Keratinocyte (primary cell): ENCODE measurements at regions not wholly inside any gene's neighbourhood (a gene's known extent, or its start where the extent isn't known, plus 50 kb on each side); places are given as distances from the start of the nearest gene placed in this dataset.

Experiments used
- CTCF ChIP-seq, 3 experiments: IDR thresholded peaks in 1 of 3; conservative IDR thresholded peaks in 1 of 3; optimal IDR thresholded peaks in 1 of 3; 2 replicates in 2 of 3; 3 replicates in 1 of 3; pipeline versions ENCODE3 to v1.5.1; 2011; ENCODE audit warnings: low read length in 3 of 3, mild to moderate bottlenecking in 3 of 3, moderate library complexity in 2 of 3, control low read depth in 1 of 3, inconsistent platforms in 1 of 3; ENCODE audit not compliant: insufficient read depth in 2 of 3; ENCODE audit errors: extremely low read depth in 1 of 3
- EZH2 ChIP-seq: IDR thresholded peaks from one replicate; pipeline ENCODE4 v1.6.1; 2012; ENCODE audit warnings: inconsistent platforms, mild to moderate bottlenecking, low read length, moderate library complexity

- TF ChIP-seq CTCF (optimal IDR thresholded peaks at IDR 0.05 in 1 of 3, IDR thresholded peaks at IDR 0.05 in 1 of 3, conservative IDR thresholded peaks at IDR 0.05 in 1 of 3; ENCODE audit: extremely low read depth in 1 of 3, insufficient read depth in 2 of 3, low read length in 3 of 3), result no peak
- no peak for TF ChIP-seq EZH2
Observed at GRCh38 chr2:8548619-8549150, 133.2 kb upstream of the ID2 start.
